NCI-H1436 treated with DMSO at 0.1 percent for 48 hours (cell line): ENCODE measurements at regions not wholly inside any gene's neighbourhood (a gene's known extent, or its start where the extent isn't known, plus 50 kb on each side); places are given as distances from the start of the nearest gene placed in this dataset.
"Not testable (repeated sequence)": the region's sequence is repeated elsewhere in the genome, so short reads cannot be mapped to it uniquely, and the experiment has no call there.

Source experiments
- DNase-seq: peaks from one replicate; lab custom pipeline; 2025; lab: John Stamatoyannopoulos, UW

GRCh38 chr3:80978216-80978969, 783.1 kb downstream of the GBE1 start:
- DNase-seq: no peak

GRCh38 chr3:80970292-80970691, 791.2 kb downstream of the GBE1 start:
- no peak for DNase-seq

- no peak for DNase-seq
Observed at GRCh38 chr3:80929576-80929975, 831.9 kb downstream of the GBE1 start.

GRCh38 chr3:80914854-80915253, 846.6 kb downstream of the GBE1 start:
- no peak for DNase-seq

- no peak for DNase-seq
Observed at GRCh38 chr3:80898211-80898610, 863.2 kb downstream of the GBE1 start.

GRCh38 chr3:80897005-80897404, 864.4 kb downstream of the GBE1 start:
- DNase-seq: not testable (repeated sequence)

GRCh38 chr3:80890571-80890970, 870.9 kb downstream of the GBE1 start:
- no peak for DNase-seq

GRCh38 chr3:80889535-80889934, 871.9 kb downstream of the GBE1 start:
- DNase-seq: no peak

- no peak for DNase-seq
Observed at GRCh38 chr3:80870476-80871041, 890.9 kb downstream of the GBE1 start.

- DNase-seq: no peak
Observed at GRCh38 chr3:80855482-80855881, 906.0 kb downstream of the GBE1 start.

- no peak for DNase-seq
Observed at GRCh38 chr3:80836395-80836794, 925.0 kb downstream of the GBE1 start.

GRCh38 chr3:80807577-80807976, 953.9 kb downstream of the GBE1 start:
- no peak for DNase-seq

- DNase-seq: no peak
Observed at GRCh38 chr3:80806673-80807072, 954.8 kb downstream of the GBE1 start.

GRCh38 chr3:80788914-80789313, 972.5 kb downstream of the GBE1 start:
- DNase-seq: no peak

GRCh38 chr3:80785875-80786274, 975.6 kb downstream of the GBE1 start:
- DNase-seq: no peak

- no peak for DNase-seq
Observed at GRCh38 chr3:80785475-80785874, 976.0 kb downstream of the GBE1 start.

- no peak for DNase-seq
Observed at GRCh38 chr3:80771085-80771484, 990.4 kb downstream of the GBE1 start.

GRCh38 chr3:80770106-80771074, 991.1 kb downstream of the GBE1 start:
- DNase-seq: no peak

GRCh38 chr3:80769683-80770082, 991.8 kb downstream of the GBE1 start:
- DNase-seq: no peak

GRCh38 chr3:80767604-80768003, 993.8 kb downstream of the GBE1 start:
- no peak for DNase-seq

GRCh38 chr3:80754969-80755368, 987.2 kb upstream of the ROBO1 start:
- DNase-seq: no peak

- DNase-seq: no peak
Observed at GRCh38 chr3:80753021-80753420, 985.2 kb upstream of the ROBO1 start.

- DNase-seq: no peak
Observed at GRCh38 chr3:80750637-80751036, 982.8 kb upstream of the ROBO1 start.
